ENCODE measurements at regions not wholly inside any gene's neighbourhood (a gene's known extent, or its start where the extent isn't known, plus 50 kb on each side); places are given as distances from the start of the nearest gene placed in this dataset.

- TF ChIP-seq CTCF (optimal IDR thresholded peaks at IDR 0.05 in 1 of 3, IDR thresholded peaks at IDR 0.05 in 1 of 3, conservative IDR thresholded peaks at IDR 0.05 in 1 of 3; ENCODE audit: extremely low read depth in 1 of 3, insufficient read depth in 2 of 3, low read length in 3 of 3) = no peak
- no peaks in the 10 kb centered on the region for H3K79me2 ChIP-seq (ENCODE audit: control insufficient read depth, insufficient read depth, low read length)
- no peaks in the 10 kb centered on the region for H3K9me1 ChIP-seq (ENCODE audit: control insufficient read depth, extremely low read depth, insufficient read depth, low read length)
- no peak overlapping the region for H3K27ac ChIP-seq (ENCODE audit: control insufficient read depth, insufficient read depth, low read length)
- H3K9ac ChIP-seq (ENCODE audit: control insufficient read depth, extremely low read depth, insufficient read depth, low read length) = no peak overlapping the region
- H3K27me3 ChIP-seq (ENCODE audit: control insufficient read depth, extremely low read depth, insufficient read depth, low read length) = no peaks in the 10 kb centered on the region
- no peak overlapping the region for H2AFZ ChIP-seq (ENCODE audit: control insufficient read depth, low read length)
- no peaks in the 10 kb centered on the region for H4K20me1 ChIP-seq (ENCODE audit: control insufficient read depth, extremely low read depth, insufficient read depth, low read length)
- H3K4me2 ChIP-seq (ENCODE audit: control insufficient read depth, extremely low read depth, insufficient read depth, low read depth, low read length) = no peak overlapping the region
- no peaks in the 10 kb centered on the region for H3K4me1 ChIP-seq (ENCODE audit: control insufficient read depth, extremely low read depth, insufficient read depth, low read length)
- dilution Hi-C loops (cut with MboI; ENCODE audit: extremely low pct_ligation_motif_present, low sequenced_read_pairs) = no loop called here
- no peak overlapping the region for H3K4me3 ChIP-seq (ENCODE audit: control insufficient read depth in 2 of 3, extremely low read depth in 1 of 3, insufficient read depth in 2 of 3, low read depth in 1 of 3, low read length in 3 of 3)
- no peak for FAIRE-seq
- H3K9me3 ChIP-seq (ENCODE audit: control insufficient read depth, low read depth, low read length) = no peaks in the 10 kb centered on the region
- DNase-seq (ENCODE audit: low read depth, low spot score) = no peak
- no peaks in the 10 kb centered on the region for H3K36me3 ChIP-seq (ENCODE audit: control insufficient read depth in 2 of 2, extremely low read depth in 1 of 2, insufficient read depth in 2 of 2, low read length in 2 of 2)
Observed at GRCh38 chr11:115007851-115008250, 329.5 kb downstream of the NXPE2 start.

GRCh38 chr11:115008799-115009198, 330.5 kb downstream of the NXPE2 start:
- Histone ChIP-seq H3K79me2 (ENCODE audit: control insufficient read depth, insufficient read depth, low read length) (no peaks in the 10 kb centered on the region), H2AFZ (ENCODE audit: control insufficient read depth, low read length) (no peak overlapping the region), H3K9ac (ENCODE audit: control insufficient read depth, extremely low read depth, insufficient read depth, low read length) (no peak overlapping the region), H3K4me1 (ENCODE audit: control insufficient read depth, extremely low read depth, insufficient read depth, low read length) (no peaks in the 10 kb centered on the region), H3K36me3 (ENCODE audit: control insufficient read depth in 2 of 2, extremely low read depth in 1 of 2, insufficient read depth in 2 of 2, low read length in 2 of 2) (no peaks in the 10 kb centered on the region), H4K20me1 (ENCODE audit: control insufficient read depth, extremely low read depth, insufficient read depth, low read length) (no peaks in the 10 kb centered on the region), H3K27me3 (ENCODE audit: control insufficient read depth, extremely low read depth, insufficient read depth, low read length) (no peaks in the 10 kb centered on the region), H3K4me3 (ENCODE audit: control insufficient read depth in 2 of 3, extremely low read depth in 1 of 3, insufficient read depth in 2 of 3, low read depth in 1 of 3, low read length in 3 of 3) (no peak overlapping the region), H3K4me2 (ENCODE audit: control insufficient read depth, extremely low read depth, insufficient read depth, low read depth, low read length) (no peak overlapping the region), H3K9me1 (ENCODE audit: control insufficient read depth, extremely low read depth, insufficient read depth, low read length) (no peaks in the 10 kb centered on the region), H3K27ac (ENCODE audit: control insufficient read depth, insufficient read depth, low read length) (no peak overlapping the region), H3K9me3 (ENCODE audit: control insufficient read depth, low read depth, low read length) (no peaks in the 10 kb centered on the region)
- DNase-seq (ENCODE audit: low read depth, low spot score) (no peak), FAIRE-seq (no peak)
- TF ChIP-seq CTCF (optimal IDR thresholded peaks at IDR 0.05 in 1 of 3, IDR thresholded peaks at IDR 0.05 in 1 of 3, conservative IDR thresholded peaks at IDR 0.05 in 1 of 3; ENCODE audit: extremely low read depth in 1 of 3, insufficient read depth in 2 of 3, low read length in 3 of 3) = no peak
- TF ChIP-seq EZH2 (IDR thresholded peaks at IDR 0.05; ENCODE audit: low read length) = no peak
- dilution Hi-C loops (cut with MboI; ENCODE audit: extremely low pct_ligation_motif_present, low sequenced_read_pairs) = no loop called here

Measured in keratinocyte (primary cell).